ENCODE measurements at regions not wholly inside any gene's neighbourhood (a gene's known extent, or its start where the extent isn't known, plus 50 kb on each side); places are given as distances from the start of the nearest gene placed in this dataset.

DNA sequence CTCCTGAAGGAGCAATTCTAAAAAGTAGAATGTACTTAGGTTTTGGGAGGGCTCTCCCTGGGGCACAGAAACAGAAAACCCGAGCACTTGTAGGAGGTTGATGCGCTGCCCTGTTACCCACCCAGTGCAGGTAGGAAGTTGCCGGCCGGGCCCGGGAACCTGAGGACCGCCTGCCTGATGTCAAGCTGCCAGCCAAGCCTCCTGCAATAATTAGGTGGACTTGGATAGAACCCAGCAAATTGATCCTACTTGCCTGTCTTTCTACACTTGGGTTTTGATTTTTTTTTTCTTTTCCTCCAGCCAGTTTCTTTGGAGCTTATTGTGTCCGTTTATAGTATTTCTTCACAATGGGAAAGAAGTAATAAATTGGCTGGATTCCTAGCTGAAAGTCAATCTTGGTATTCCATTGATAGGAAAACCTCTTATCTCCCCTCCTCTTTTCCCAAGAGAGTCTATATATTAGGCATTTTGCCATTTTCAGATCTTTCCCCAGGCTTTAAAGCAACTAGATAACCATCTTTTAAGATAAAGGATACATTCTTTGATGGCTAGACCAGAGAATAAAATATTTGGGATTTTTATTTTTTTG, 78.3 kb upstream of the FYN start:
- TF ChIP-seq, protein P1, sequence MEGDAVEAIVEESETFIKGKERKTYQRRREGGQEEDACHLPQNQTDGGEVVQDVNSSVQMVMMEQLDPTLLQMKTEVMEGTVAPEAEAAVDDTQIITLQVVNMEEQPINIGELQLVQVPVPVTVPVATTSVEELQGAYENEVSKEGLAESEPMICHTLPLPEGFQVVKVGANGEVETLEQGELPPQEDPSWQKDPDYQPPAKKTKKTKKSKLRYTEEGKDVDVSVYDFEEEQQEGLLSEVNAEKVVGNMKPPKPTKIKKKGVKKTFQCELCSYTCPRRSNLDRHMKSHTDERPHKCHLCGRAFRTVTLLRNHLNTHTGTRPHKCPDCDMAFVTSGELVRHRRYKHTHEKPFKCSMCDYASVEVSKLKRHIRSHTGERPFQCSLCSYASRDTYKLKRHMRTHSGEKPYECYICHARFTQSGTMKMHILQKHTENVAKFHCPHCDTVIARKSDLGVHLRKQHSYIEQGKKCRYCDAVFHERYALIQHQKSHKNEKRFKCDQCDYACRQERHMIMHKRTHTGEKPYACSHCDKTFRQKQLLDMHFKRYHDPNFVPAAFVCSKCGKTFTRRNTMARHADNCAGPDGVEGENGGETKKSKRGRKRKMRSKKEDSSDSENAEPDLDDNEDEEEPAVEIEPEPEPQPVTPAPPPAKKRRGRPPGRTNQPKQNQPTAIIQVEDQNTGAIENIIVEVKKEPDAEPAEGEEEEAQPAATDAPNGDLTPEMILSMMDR (conservative IDR thresholded peaks at IDR 0.05 in 1 of 2, IDR thresholded peaks at IDR 0.05 in 1 of 2; ENCODE audit: low read depth in 1 of 2, low read length in 2 of 2) = no peak
- TF ChIP-seq EZH2 (IDR thresholded peaks at IDR 0.05; ENCODE audit: low read length, missing control alignments) = no peak

All from fibroblast of lung (primary cell).